CD4-positive, CD25-positive, alpha-beta regulatory T cell (primary cell): ENCODE measurements at regions not wholly inside any gene's neighbourhood (a gene's known extent, or its start where the extent isn't known, plus 50 kb on each side); places are given as distances from the start of the nearest gene placed in this dataset.
"Not testable (repeated sequence)": the region's sequence is repeated elsewhere in the genome, so short reads cannot be mapped to it uniquely, and the experiment has no call there.

Source experiments
- ATAC-seq, 2 donors: fragments of 150-1000 bp; cut with Tn5 transposase; one replicate each; pipeline ENCODE4 v1.10.0; 2021; ENCODE audit warnings: low read depth in 2 of 2, moderate number of reproducible peaks in 2 of 2, moderate library complexity in 1 of 2
- DNase-seq, 3 donors: peaks; one replicate each; pipeline versions ENCODE4 v3.0.0 to v3.0.0-alpha.2; 2012 to 2022; ENCODE audit warnings: mixed read lengths in 1 of 3
- H3K27ac ChIP-seq: one replicate; pipeline ENCODE4 v1.7.0; 2013; ENCODE audit warnings: mild to moderate bottlenecking, low read length; ENCODE audit not compliant: insufficient read depth, poor library complexity, severe bottlenecking
- H3K27me3 ChIP-seq: one replicate; pipeline ENCODE4 v1.7.0; 2013; ENCODE audit warnings: low read length; ENCODE audit not compliant: control insufficient read depth, insufficient read depth
- H3K36me3 ChIP-seq: one replicate; pipeline ENCODE4 v1.7.0; 2013; ENCODE audit warnings: mild to moderate bottlenecking, low read length, moderate library complexity; ENCODE audit not compliant: control insufficient read depth, insufficient read depth
- H3K4me1 ChIP-seq: 2 replicates; pipeline ENCODE4 v1.7.0; 2013; ENCODE audit warnings: mild to moderate bottlenecking, low read length; ENCODE audit not compliant: insufficient read depth, control insufficient read depth, poor library complexity, severe bottlenecking
- H3K4me3 ChIP-seq: one replicate; pipeline ENCODE4 v1.7.0; 2013; ENCODE audit warnings: low read depth, mild to moderate bottlenecking, low read length, moderate library complexity
- H3K9me3 ChIP-seq, 2 experiments: 1 replicate in 1 of 2; 2 replicates in 1 of 2; pipeline ENCODE4 v1.7.0; 2013; ENCODE audit warnings: low read length in 2 of 2, mild to moderate bottlenecking in 1 of 2, moderate library complexity in 1 of 2; ENCODE audit not compliant: control insufficient read depth in 2 of 2
- H3K27ac Mint-ChIP-seq, 3 donors: one replicate each; pipeline ENCODE4 v1.8.0; 2020 to 2022; ENCODE audit warnings: mild to moderate bottlenecking in 3 of 3, mixed read lengths in 3 of 3, moderate library complexity in 2 of 3
- H3K27me3 Mint-ChIP-seq: one replicate; pipeline ENCODE4 v1.8.0; 2022; ENCODE audit warnings: mild to moderate bottlenecking, mixed read lengths
- H3K36me3 Mint-ChIP-seq: one replicate; pipeline ENCODE4 v1.8.0; 2020; ENCODE audit warnings: mixed read lengths
- H3K4me1 Mint-ChIP-seq, 4 donors: one replicate each; pipeline ENCODE4 v1.8.0; 2020 to 2022; ENCODE audit warnings: mixed read lengths in 4 of 4, mild to moderate bottlenecking in 1 of 4
- H3K4me3 Mint-ChIP-seq, 4 donors: one replicate each; pipeline ENCODE4 v1.8.0; 2020 to 2022; ENCODE audit warnings: mild to moderate bottlenecking in 4 of 4, mixed read lengths in 4 of 4, moderate library complexity in 3 of 4
- H3K9me3 Mint-ChIP-seq, 7 donors: one replicate each; pipeline ENCODE4 v1.8.0; 2020 to 2022; ENCODE audit warnings: mixed read lengths in 7 of 7, mild to moderate bottlenecking in 3 of 7, moderate library complexity in 2 of 7

DNA sequence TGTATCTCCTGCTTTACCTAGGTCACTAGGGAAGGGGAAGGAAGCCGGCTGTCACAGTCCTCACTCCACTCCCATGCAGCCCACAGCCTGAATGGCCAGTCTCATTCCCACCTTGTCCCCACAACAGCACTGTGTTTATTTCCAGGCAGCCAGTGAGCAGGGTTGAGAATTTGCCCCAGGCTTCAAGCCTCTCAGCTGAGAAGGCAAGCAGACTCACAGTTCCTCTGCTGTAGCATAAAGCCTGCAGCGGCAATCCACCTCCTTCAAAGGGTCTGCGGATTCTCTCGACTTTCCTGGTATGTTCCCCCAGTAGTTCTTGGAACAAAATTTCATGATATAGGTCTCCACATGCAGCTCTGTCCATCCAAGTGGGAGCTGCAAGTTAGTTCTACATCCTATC lies 262.9 kb upstream of the GULP1 start:
- DNase-seq (no peak), ATAC-seq (no peak)
- Histone ChIP-seq H3K27me3 (no peaks in the 10 kb centered on the region), H3K27ac (no peak overlapping the region), H3K9me3 (no peaks in the 10 kb centered on the region), H3K4me3 (no peak overlapping the region), H3K4me1 (no peaks in the 10 kb centered on the region), H3K36me3 (no peaks in the 10 kb centered on the region)
- Mint-ChIP-seq H3K9me3 (peaks cover 0 to 3% (median 0%) of the 10 kb centered on the region in 7 donors), H3K27me3 (no peaks in the 10 kb centered on the region), H3K4me3 (no peak overlapping the region), H3K4me1 (no peaks in the 10 kb centered on the region), H3K27ac (no peak overlapping the region), H3K36me3 (no peaks in the 10 kb centered on the region)

DNA sequence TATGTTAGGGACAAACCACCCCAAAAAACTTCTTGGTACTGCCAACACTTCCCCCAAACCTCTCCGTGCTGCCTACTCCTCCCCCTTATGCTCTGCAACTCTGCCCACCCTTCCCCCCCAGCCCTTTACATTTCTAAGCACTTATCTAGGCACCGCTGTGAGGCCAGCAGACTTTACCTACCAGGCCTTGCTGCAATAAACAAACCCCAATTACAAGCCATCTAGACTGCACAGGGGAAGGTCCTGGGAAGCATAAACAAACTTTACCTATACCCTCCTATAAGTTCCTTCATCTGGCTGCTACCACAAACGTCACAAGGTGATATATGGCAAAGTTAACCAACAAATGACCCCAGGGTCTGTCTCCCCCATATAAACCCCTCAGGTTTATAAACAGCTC lies 259.4 kb upstream of the GULP1 start:
- H3K4me1 Mint-ChIP-seq, result no peaks in the 10 kb centered on the region
- no peak overlapping the region for H3K4me3 ChIP-seq
- no peak for DNase-seq
- H3K9me3 Mint-ChIP-seq, result peaks cover 0 to 2% (median 0%) of the 10 kb centered on the region in 7 donors
- H3K27me3 Mint-ChIP-seq, result no peaks in the 10 kb centered on the region
- no peaks in the 10 kb centered on the region for H3K36me3 Mint-ChIP-seq
- H3K36me3 ChIP-seq, result no peaks in the 10 kb centered on the region
- no peaks in the 10 kb centered on the region for H3K9me3 ChIP-seq
- no peak overlapping the region for H3K27ac Mint-ChIP-seq
- H3K4me1 ChIP-seq, result no peaks in the 10 kb centered on the region
- H3K27ac ChIP-seq, result no peak overlapping the region
- H3K27me3 ChIP-seq, result no peaks in the 10 kb centered on the region
- no peak for ATAC-seq
- H3K4me3 Mint-ChIP-seq, result no peak overlapping the region

DNA sequence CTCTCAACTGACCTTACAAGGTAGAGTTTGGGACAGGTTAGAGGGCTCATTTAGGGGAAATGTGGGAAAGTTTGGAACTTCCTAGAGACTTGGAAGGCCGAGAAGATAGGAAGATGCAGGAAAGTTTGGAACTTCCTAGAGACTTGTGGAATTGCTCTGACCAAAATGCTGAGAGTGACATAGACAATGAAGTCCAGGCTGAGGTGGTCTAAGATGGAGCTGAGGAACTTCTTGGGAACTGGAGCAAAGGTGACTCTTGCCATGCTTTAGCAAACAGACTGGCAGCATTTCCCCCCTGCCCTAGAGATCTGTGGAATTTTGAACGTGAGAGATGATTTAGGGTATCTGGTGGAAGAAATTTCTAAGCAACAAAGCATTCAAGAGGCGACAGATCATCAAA lies 258.9 kb upstream of the GULP1 start:
- H3K27ac Mint-ChIP-seq, result no peak overlapping the region
- H3K4me3 Mint-ChIP-seq, result no peak overlapping the region
- no peaks in the 10 kb centered on the region for H3K36me3 Mint-ChIP-seq

DNA sequence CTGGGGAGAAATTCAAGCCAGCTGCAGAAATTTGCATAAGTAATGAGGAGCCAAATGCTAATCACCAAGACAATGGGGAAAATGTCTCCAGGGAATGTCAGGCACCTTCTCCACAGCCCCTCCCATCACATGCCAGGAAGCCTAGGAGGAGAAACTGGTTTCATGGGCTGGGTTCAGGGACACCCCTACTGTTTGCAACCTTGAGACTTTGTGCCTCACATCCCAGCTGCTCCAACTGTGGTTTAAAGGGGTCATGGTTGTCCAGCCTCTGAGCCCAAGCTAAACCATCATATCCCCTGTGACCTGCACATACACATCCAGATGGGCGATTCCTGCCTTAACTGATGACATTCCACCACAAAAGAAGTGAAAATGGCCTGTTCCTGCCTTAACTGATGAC lies 258.4 kb upstream of the GULP1 start:
- H3K9me3 ChIP-seq, H3K4me1 Mint-ChIP-seq, ATAC-seq, H3K4me1 ChIP-seq, H3K36me3 ChIP-seq, H3K27ac ChIP-seq, H3K27me3 ChIP-seq, H3K4me3 Mint-ChIP-seq, H3K36me3 Mint-ChIP-seq, H3K27me3 Mint-ChIP-seq, H3K9me3 Mint-ChIP-seq, H3K4me3 ChIP-seq, DNase-seq, H3K27ac Mint-ChIP-seq: not testable (repeated sequence)

More for the DNA sequence above, 258.9 kb upstream of the GULP1 start:
- ATAC-seq, result no peak
- DNase-seq, result no peak
- peaks cover 0 to 2% (median 0%) of the 10 kb centered on the region in 7 donors for H3K9me3 Mint-ChIP-seq
- no peak overlapping the region for H3K27ac ChIP-seq
- no peaks in the 10 kb centered on the region for H3K27me3 ChIP-seq
- no peaks in the 10 kb centered on the region for H3K9me3 ChIP-seq
- H3K4me1 Mint-ChIP-seq, result no peaks in the 10 kb centered on the region
- H3K27me3 Mint-ChIP-seq, result no peaks in the 10 kb centered on the region
- no peaks in the 10 kb centered on the region for H3K36me3 ChIP-seq
- H3K4me3 ChIP-seq, result no peak overlapping the region
- H3K4me1 ChIP-seq, result no peaks in the 10 kb centered on the region

DNA sequence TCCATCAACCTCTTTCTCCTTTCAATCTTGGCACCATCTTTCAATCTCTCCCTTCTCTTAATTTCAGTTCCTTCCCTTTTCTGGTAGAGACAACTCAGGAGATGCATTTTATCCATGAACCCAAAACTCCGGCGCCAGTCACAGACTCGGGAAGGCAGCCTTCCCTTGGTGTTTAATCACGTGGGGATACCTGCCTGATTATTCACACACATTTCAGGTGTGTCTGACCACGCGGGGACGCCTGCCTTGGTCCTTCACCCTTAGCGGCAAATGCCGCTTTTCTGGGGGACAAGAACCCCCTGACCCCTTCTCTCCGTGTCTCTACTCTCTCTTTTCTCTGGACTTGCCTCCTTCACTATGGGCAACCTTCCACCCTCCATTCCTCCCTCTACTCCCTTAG lies 257.6 kb upstream of the GULP1 start:
- H3K27ac Mint-ChIP-seq, H3K4me1 Mint-ChIP-seq, DNase-seq, H3K4me3 ChIP-seq, H3K27me3 Mint-ChIP-seq, ATAC-seq, H3K9me3 Mint-ChIP-seq, H3K4me1 ChIP-seq, H3K36me3 ChIP-seq, H3K27me3 ChIP-seq, H3K9me3 ChIP-seq, H3K27ac ChIP-seq, H3K4me3 Mint-ChIP-seq, H3K36me3 Mint-ChIP-seq: not testable (repeated sequence)

DNA sequence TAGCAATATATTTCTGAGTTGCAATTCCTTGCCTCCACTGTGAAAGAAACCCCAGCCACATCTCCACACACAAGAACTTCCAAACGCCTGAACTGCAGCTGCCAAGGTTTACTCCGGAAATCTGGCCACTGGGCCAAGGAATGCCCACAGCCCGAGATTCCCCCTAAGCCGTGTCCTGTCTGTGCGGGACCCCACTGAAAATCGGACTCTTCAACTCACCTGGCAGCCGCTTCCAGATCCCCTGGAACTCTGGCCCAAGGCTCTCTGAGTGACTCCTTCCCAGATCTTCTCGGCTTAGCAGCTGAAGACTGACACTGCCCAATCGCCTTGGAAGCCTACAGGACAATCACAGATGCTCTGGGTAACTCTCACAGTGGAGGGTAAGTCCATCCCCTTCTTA lies 256.3 kb upstream of the GULP1 start:
- not testable (repeated sequence) for H3K4me3 Mint-ChIP-seq, DNase-seq, H3K27ac Mint-ChIP-seq, H3K9me3 Mint-ChIP-seq, H3K9me3 ChIP-seq, H3K36me3 ChIP-seq, H3K4me3 ChIP-seq, H3K27ac ChIP-seq, ATAC-seq, H3K4me1 Mint-ChIP-seq, H3K27me3 ChIP-seq, H3K27me3 Mint-ChIP-seq, H3K4me1 ChIP-seq, H3K36me3 Mint-ChIP-seq

DNA sequence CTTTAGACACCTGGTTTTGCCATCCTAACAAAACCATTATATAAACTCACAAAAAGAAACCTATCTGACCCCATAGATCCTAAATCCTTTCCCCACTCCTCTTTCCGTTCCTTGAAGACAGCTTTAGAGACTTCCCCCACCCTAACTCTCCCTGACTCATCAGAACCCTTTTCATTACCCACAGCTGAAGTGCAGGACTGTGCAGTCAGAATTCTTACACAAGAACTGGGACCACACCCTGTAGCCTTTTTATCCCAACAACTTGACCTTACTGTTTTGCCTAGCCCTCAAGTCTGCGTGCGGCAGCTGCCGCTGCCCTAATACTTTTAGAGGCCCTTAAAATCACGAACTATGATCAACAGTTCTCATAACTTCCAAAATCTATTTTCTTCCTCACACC lies 254.9 kb upstream of the GULP1 start:
- H3K27ac ChIP-seq, H3K4me1 Mint-ChIP-seq, ATAC-seq, H3K36me3 Mint-ChIP-seq, DNase-seq, H3K4me3 ChIP-seq, H3K4me3 Mint-ChIP-seq, H3K9me3 Mint-ChIP-seq, H3K36me3 ChIP-seq, H3K27me3 Mint-ChIP-seq, H3K27ac Mint-ChIP-seq, H3K9me3 ChIP-seq, H3K27me3 ChIP-seq, H3K4me1 ChIP-seq: not testable (repeated sequence)

DNA sequence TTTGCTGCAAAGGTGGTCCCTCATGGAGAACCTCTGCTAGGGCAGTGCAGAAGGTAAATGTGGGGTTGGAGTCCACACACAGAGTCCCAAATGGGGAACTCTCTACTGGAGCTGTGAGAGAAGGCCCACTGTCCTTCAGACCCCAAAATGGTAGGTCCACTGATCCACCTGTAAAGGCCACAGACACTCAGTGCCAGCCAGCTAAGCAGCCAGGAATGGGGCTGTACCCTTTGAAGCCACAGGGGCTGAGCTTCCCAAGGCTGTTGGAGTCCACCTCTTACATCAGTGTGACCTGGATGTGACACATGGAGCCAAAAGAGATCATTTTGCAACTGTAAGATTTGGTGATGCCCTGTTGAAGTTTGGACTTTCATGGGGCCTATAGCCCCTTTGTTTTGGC lies 252.4 kb upstream of the GULP1 start:
- Histone ChIP-seq H3K27ac (no peak overlapping the region), H3K9me3 (no peaks in the 10 kb centered on the region), H3K4me3 (no peak overlapping the region), H3K27me3 (no peaks in the 10 kb centered on the region), H3K36me3 (no peaks in the 10 kb centered on the region), H3K4me1 (no peaks in the 10 kb centered on the region)
- Mint-ChIP-seq H3K9me3 (peaks cover 0 to 14% (median 2%) of the 10 kb centered on the region in 7 donors), H3K4me1 (no peaks in the 10 kb centered on the region), H3K27ac (no peak overlapping the region), H3K27me3 (no peaks in the 10 kb centered on the region), H3K4me3 (no peak overlapping the region), H3K36me3 (no peaks in the 10 kb centered on the region)
- no peak for DNase-seq
- no peak for ATAC-seq
